K562 (cell line): ENCODE measurements at regions not wholly inside any gene's neighbourhood (a gene's known extent, or its start where the extent isn't known, plus 50 kb on each side); places are given as distances from the start of the nearest gene placed in this dataset.

Experiments used
- ETV6 ChIP-seq, 3 experiments: fragments of 150-350 bp in 1 of 3; sonication (generic) in 1 of 3; formaldehyde crosslinking in 1 of 3; IDR thresholded peaks; 2 replicates each; pipeline versions ENCODE4 v1.6.1 to v1.8.0; 2014 to 2022; ENCODE audit warnings: borderline replicate concordance in 2 of 3, low read depth in 2 of 3, antibody characterized with exemption in 1 of 3, low read length in 1 of 3, mild to moderate bottlenecking in 1 of 3, missing genetic modification reagents in 1 of 3
- FOXJ2 ChIP-seq: fragments of 200-800 bp; sonication (Bioruptor generic); IDR thresholded peaks from 2 replicates; pipeline ENCODE4 v1.6.1; 2016; ENCODE audit warnings: missing genetic modification characterization, missing compliant biosample characterization
- GMEB1 ChIP-seq: fragments of 250-450 bp; sonication (Bioruptor Pico); IDR thresholded peaks from 2 replicates; pipeline ENCODE4 v1.4.0; 2020; ENCODE audit warnings: mild to moderate bottlenecking
- MLLT1 ChIP-seq, 2 experiments: fragments of 450-650 bp; IDR thresholded peaks; 2 replicates each; pipeline ENCODE4 v1.6.1; 2016
- SAFB ChIP-seq: fragments of 200-400 bp; formaldehyde crosslinking; IDR thresholded peaks from 2 replicates; pipeline ENCODE4 v1.6.1; 2017; ENCODE audit warnings: low read depth, low read length, borderline replicate concordance
- SP2 ChIP-seq: IDR thresholded peaks from 2 replicates; pipeline ENCODE4 v1.6.1; 2011; ENCODE audit warnings: mild to moderate bottlenecking, low read depth, low read length, moderate library complexity; ENCODE audit not compliant: poor library complexity, severe bottlenecking; ENCODE audit errors: extremely low read depth
- TAL1 ChIP-seq: fragments of 450-650 bp; IDR thresholded peaks from 2 replicates; pipeline ENCODE4 v1.6.1; 2016; ENCODE audit warnings: mild to moderate bottlenecking
- ZNF143 ChIP-seq: sonication (generic); formaldehyde crosslinking; IDR thresholded peaks from 2 replicates; pipeline ENCODE4 v1.9.0; 2022; ENCODE audit warnings: mild to moderate bottlenecking, missing genetic modification reagents
- ZNF445 ChIP-seq: fragments of 250-450 bp; sonication (Bioruptor Pico); IDR thresholded peaks from 2 replicates; pipeline ENCODE4 v1.4.0; 2020; ENCODE audit warnings: low read depth, mild to moderate bottlenecking, moderate library complexity

GRCh38 chr3:35523074-35523473 lies 116.3 kb upstream of the ARPP21 start (continued):
- no peak for TF ChIP-seq GMEB1 (CRISPR knock-in tag)
- no peak for TF ChIP-seq SP2
- no peak for TF ChIP-seq FOXJ2
- TF ChIP-seq ZNF445 (CRISPR knock-in tag): no peak
- TF ChIP-seq TAL1: no peak
- TF ChIP-seq ETV6 (IDR thresholded peaks at IDR 0.05; ENCODE audit: borderline replicate concordance in 1 of 2, low read depth in 2 of 2, low read length in 1 of 2): no peak
- TF ChIP-seq ETV6 (CRISPR knock-in tag; IDR thresholded peaks at IDR 0.05; ENCODE audit: borderline replicate concordance): no peak
- no peak for TF ChIP-seq ZNF143 (CRISPR knock-in tag)
- TF ChIP-seq SAFB: no peak
- no peak for TF ChIP-seq MLLT1 (IDR thresholded peaks at IDR 0.05)
